GM19438 (cell line): ENCODE measurements at regions not wholly inside any gene's neighbourhood (a gene's known extent, or its start where the extent isn't known, plus 50 kb on each side); places are given as distances from the start of the nearest gene placed in this dataset.
"Not testable (repeated sequence)": the region's sequence is repeated elsewhere in the genome, so short reads cannot be mapped to it uniquely, and the experiment has no call there.

Experiments
- ATAC-seq: cut with Tn5 transposase; IDR thresholded peaks from one replicate; pipeline ENCODE4 v1.9.1; 2021; ENCODE audit warnings: low read depth; ENCODE audit not compliant: unreplicated experiment

DNA sequence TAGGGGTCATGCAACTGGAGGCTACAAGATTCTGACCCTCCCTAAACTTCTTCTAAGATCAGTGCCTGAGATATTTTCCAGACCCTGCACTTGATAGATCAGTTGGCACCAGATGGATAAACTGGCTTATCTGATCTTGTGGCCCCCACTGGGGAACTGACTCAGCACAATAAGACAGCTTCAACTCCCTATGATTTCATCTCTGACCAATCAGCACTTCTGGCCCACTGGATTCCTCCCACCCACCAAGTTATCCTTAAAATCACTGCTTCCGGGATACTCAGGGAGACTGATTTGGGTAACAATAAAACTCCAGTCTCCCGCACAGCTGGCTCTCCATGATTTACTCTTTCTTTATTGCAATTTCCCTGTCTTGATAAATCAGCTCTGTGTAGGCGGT is 2180.4 kb upstream of the WWC1 start:
- ATAC-seq: no peak

DNA sequence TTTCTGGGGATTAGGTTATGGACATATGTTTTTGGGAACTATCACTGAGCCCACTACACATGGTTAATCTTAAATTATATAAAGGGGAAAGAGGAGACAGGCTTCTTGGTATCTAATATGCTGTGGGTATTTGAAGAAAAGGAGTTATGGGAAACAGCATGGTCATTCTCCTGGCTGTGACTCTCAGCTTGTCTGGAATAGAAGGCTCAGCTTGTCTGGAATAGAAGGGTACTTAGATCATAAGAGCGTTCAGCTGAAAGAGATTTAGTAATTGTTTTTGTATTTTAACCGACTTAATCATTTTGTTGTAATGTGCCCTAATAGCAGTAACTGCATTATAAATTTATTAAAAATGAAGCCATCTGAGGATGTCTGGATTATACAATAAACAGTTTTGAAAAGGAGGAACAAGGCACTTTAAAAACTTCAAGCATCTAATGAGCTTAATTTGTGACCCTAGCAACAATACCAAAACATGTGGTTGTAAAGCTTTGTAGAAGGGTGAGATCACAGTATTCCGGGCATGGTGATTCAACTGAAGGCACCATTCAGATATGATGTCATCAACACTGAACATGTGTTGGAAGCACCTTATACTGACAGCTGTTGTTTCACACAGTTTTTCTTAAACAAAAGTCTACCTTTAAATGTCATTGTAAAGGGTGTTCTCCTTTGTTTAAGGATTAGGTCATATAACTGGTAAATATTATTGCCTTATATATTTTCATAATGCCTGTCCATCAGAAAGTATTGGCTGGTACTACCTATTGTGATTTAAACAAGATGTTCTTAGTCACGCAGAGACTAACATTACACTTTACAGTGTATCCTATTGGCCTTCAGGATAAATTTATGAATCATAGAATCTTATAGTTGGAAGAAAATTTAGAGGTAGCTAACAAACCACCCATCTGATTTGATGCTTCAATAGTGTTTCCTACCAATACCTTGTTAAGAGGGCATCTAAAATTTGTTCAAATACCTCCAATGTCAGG is 2174.1 kb upstream of the WWC1 start:
- ATAC-seq: no peak

DNA sequence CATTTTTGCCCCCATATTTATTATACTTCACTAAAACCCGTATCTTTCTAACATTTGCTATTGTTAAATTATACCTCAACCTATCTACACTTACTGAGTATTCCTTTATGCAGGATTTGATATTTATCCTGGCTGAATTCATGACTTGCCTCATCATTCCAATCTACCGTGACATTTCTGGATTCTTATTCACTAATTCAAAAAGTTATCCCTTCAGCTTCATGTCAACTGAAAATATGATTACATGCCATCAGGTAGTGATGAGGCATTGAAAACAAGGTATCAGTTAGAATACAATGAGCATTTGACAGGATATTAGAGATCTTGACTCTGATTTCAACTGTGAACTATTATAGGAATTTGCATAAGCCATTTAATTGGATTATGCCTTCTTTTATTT is 2171.9 kb upstream of the WWC1 start:
- no peak for ATAC-seq

DNA sequence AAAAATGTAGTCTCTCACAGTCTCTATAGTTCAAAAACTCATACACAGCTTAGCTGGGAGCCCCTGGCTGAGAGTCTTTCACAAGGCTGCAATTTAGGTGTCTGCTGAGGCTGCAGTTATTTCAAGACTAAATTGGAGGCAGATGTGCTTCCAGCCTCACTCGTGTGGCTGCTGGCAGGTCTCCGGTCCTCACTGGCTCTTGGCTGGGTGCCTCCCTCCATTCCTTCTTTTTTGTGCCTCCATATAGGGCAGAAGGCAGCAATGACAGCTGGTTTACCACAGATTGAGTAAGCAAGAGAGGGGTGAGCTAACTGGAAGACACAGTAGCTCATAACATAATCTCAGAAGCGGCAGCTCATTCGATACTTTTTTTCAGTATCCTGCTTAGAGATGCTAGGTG is 2167.7 kb upstream of the WWC1 start:
- ATAC-seq: no peak

DNA sequence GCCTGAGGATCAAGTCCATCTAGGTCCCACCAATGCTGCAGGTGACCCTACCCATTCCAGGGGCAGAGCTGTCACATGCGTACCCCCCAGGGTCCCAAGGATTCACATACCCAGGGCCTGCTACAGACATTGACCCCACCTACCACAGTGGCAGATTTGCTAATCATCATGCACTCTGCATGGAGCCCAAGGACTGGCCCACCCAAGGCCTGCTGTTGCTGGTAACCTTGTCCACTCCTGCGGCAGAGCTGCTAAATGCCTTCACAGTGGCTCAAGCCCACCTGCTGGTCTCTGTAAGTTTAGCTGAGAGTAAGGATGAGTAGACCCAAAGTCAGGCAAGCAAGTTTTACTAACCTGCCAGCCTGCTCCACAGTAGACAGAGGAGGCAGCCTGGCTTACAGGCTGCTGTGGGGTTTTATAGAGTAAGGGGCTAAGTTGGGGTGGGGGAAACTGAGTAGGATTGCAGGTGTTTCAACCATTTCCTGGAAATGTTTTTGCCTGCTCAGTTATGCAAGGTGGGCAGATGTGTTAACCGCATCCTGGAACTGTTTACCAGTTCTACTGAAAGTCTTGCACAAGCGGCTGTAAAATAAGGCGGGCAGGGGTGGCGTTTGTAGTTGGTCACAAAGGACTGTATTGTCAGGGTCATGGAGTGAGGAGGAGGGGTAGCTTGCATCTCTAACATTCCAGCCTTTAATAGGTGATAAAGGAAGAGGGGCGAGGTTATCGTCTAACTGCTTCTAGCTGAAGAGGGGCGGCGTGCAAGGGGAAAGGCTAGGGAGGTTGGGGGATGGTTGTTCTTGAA is 2163.5 kb upstream of the WWC1 start:
- no peak for ATAC-seq

DNA sequence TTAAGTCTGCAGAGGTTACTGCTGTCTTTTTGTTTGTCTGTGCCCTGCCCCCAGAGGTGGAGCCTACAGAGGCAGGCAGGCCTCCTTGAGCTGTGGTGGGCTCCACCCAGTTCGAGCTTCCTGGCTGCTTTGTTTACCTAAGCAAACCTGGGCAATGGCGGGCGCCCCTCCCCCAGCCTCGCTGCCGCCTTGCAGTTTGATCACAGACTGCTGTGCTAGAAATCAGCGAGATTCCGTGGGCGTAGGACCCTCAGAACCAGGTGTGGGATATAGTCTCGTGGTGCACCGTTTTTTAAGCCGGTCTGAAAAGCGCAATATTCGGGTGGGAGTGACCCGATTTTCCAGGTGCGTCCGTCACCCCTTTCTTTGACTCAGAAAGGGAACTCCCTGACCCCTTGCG is 2146.3 kb upstream of the WWC1 start:
- ATAC-seq: not testable (repeated sequence)

DNA sequence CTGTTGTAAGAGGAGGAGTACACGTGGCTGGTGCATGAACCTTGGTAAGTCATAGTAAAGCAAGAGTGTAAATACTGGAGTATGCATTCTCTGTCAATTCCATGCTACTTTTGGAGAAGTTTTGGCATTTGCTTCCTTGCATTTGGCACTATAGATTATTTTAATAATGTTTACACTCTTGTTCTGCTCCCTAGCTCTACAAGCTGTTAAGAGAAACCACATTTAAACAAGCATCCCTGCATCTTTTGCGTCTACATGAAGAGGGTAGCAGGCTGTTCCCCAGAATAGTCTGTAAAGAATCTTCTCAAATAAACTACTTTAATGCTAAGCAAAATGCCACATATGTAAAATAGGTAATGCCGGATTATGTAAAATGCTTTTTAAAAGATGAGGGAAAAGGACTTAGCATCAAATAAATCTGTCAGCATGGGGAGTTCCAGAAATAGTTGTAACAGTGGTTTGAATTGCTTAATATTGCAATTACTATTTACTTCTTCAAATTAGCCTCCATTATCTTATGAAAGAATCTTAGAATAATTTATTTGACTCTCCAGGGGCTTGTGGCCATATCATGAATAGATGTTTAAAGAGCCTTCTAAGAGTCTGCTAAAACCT is 2127.3 kb upstream of the WWC1 start:
- no peak for ATAC-seq

DNA sequence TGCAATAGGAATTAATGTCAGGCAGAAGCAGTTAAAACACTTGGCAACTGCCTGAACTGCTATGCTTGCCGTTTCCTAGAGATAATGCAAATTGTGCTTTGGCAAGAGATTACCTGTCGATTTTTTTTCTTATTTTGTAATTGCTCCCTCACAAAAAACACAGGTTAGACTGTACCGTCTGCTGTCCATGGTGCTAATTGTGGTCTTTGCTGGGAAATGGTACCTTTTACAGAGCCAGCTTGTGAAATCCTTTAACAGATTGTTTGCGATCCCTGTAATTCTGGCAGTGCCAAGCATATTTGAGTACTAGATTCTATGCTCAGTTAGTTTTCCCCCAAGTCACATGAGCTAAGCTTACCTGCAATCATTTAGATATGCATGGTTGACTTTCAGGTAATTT is 2125.8 kb upstream of the WWC1 start:
- no peak for ATAC-seq

DNA sequence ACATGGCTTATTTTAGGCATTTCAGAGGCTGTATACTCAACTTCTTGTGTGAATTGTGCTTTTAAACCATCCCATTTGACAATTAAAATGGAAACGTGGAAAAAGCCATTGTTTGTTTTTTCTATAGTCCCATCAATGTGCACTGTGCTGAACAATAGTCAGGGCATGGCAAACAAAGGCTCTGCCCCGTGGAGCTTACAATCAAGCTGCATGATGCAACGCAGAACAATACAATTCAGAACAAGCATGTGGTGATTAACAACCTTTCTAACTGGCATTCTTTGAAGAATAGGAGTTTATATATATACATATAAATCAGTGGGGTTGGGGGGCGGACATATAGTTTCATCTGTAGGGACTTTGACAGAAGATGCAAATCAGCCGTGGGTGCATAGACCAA is 2125.4 kb upstream of the WWC1 start:
- ATAC-seq: no peak

DNA sequence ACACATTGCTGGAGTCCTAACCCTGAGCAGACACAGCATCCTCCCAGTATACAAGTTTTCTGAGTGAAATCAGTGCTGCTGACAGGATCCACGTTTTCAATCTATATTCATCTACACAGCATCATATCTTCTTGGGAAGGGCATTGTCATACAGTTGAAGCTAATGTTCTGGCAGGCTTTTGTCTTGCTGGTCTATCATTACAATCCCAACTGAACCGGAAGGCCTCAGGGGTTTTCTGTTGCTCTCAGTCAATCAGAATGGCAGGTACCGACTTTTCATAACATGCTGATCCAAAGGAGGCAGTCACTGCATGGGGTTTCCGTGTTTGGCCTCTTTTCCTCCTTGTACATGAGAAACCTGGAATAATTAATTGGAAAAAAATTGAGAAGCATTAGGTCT is 2118.8 kb upstream of the WWC1 start:
- no peak for ATAC-seq

DNA sequence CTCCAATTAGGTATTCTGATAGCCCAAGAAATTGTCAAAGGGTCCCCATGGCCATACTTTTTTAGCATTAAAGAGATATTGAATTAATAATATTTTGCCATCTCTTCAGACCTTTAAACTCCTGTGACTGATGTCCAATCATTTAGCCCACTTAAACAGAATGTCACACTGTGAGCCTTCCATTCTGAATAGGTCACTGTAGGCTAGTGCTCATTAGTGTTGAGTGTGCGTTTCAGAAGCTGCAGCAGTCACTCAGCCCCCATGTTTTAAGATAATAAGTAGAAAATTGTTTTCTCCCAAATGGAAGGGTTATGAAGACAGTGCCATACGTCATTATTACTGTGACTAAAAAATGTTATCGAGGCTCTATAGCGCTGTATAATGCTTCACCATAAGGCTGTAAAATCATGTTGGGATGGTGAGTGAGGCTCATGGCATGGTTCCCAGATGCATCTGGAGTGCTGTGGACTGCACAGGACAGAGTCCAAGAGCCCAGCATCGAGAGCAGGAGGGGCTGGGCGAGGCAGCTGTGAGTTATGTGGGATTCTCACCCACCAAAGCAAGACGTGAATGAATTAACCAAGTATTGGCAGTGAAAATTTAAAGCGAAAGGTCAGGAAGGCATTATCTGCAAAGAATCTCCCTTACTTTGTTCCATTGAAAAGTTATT is 2112.9 kb upstream of the WWC1 start:
- no peak for ATAC-seq

DNA sequence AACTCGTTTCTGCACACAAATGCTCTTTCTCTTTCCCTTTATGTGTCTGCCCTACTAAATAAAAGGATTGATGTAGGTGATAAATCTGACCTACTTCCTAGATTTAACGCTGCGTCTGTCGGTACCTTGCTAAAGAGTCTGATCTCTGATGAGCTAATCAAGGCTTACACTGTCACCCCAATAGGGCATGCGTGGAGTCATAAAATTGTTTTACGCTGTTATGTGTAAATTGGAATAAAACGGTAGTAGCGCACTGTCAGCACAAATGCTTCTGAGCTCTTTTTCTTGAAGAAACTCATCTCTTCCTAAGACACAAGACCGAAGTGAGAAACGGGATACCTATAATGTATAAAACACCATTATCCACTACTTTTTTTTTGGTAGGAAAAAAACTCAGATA is 2106.3 kb upstream of the WWC1 start:
- no peak for ATAC-seq

DNA sequence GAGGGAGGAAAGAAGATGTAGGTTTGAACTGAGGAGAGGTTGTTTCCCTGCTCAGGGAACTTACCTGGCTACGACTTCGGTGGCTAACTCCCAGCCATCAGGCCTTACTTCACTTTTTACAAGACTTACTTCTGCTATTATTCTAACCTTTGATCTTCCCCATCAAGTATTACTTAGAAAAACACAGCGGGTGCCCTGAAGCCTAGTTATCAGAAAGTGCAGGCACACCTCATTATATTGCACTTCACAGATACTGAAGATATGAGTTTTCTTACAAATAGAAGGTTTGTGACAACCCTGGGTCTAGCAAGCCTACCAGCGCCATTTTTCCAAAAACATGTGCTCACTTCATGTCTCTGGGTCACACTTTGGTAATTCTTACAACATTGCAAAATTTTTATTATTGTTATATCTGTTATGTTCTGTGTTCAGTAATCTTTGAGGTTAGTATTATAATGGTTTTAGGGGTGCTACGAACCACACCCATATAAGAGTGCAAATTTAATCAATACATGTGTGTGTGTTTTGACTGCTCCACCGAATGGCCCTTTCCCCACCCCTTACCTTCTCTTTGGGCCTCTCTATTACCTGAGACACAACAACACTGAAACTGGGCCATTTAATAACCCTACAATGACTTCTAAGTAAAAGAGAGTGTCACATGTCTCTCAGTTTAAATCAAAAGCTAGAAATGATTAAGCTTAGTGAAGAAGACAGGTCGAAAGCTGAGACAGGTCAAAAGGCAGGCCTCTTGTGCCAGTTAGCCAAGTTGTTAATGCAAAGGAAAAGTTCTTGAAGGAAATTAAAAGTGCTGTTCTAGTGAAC is 2102.7 kb upstream of the WWC1 start:
- no peak for ATAC-seq

DNA sequence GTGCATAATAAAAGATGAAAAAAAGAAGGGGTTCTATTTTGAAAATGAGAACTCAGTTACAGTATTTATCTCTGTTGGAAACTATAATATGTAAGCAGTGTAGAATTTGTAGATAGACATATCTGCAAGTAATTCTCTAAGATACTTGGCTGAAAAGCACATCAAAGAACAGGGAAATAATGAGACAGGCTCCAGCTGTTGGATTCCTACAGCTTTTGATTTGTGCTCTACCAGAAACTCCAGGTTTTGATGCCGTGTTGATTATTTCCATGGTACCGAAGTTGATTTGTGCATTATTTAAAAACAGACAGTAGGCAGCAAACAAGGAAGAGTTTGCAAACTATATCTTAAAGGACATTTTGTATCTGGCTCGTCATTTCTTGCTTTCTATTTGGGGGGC is 2098.7 kb upstream of the WWC1 start:
- ATAC-seq: no peak

DNA sequence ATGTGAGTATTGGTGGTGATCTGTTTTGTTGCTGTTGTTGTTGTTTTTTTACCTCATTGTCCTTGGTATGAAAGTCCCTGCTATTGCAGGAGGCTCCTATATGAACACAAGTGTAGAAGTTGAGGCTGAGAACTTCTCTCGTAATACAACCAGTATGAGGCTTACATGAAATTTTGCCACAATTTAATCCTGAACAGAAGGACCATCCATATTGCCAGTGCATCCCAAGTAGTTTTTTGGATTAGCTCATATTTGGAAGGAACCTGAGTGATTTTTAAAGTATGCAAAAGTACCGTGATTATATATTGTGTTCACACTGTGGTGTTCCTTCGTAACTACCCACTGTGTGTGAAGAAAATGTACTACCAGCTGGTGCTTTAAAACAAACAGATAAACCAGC is 2095.5 kb upstream of the WWC1 start:
- ATAC-seq: no peak

DNA sequence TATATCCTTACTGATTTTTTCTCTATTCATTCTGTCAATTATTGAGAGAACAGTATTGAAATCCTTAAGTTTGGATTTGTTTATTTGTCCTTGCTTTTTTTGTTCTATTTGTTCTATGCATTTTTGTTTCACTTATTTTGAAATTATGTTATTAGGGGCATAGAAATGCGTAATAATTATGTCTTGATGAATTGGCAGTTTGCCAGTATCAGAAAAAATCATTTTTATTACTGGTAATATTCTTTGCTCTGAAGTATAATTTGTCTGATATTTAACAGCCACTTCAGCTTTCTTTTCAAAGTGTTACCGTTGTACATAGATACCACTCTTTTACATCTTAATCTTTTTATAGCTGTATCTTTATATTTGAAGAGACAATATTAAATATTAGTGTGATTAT is 2090.9 kb upstream of the WWC1 start:
- ATAC-seq: no peak

DNA sequence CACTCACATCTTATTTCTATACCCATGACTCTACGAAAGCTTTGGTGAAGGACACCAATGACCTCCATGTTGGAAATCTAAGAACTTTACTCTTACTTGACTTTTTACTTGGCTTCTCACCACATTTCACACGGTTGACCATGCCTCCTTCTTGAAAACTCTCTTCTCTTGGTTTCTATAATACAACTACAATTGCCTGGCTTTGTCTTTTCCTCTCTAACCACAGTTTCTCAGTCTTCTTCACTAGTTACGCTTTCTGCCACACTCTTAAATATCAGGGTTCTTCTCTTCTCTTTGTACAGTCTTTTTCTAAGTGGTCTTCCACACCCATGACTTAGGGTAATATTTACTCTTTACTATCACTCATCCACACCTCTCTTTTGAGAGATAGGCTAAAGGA is 2079.8 kb upstream of the WWC1 start:
- no peak for ATAC-seq

DNA sequence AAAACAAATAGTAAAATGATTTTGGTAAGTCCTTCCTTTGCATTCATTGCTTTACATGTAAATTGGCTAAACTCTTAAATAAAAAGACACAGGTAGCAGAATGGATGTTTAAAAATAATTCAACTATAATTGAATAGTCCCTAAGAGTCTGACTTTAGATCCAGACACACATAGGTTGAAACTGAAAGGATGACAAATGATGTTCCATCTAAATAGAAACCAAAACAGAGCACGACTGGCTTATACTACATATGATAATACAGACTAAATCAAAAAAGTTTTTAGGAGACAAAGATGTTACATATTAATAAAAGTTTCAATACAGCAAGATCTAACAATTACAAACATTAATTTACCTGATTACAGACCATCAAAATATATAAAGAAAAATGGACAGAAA is 2055.1 kb upstream of the WWC1 start:
- ATAC-seq: no peak

DNA sequence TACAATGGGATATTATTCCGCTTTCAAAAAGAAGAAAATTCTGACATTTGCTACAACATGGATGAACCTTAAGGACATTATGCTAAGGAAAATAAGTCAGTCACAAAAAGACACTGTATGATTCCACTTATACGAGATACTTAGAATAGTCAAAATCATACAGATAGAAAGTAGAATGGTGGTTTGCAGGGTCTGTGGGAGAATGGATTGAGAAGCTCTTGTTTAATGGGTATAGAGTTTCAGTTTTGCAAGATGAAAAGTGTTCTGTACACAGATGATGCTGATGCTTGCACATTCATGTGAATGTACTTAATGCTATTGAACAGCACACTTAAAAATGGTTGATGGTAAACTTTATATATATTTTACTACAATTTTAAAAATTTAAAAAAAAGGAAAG is 2050.7 kb upstream of the WWC1 start:
- no peak for ATAC-seq

DNA sequence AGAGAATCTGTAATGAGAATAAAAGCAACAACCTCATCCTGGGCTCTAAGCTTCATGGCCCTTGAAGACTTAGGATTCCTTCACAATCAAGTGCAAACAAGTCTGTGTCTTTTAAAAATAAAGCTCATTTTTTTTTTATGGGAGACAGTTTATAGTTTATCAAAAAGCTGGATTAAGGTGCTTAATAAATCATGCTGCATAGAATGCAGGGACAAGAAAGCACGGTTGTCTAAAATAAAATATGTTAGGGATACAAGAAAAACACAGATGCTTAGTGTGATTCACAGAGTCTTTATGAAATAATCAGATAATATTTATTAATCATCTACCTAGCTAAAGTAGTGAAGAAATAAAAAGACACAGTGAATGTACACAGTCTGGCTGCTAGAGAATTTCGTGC is 2045.9 kb upstream of the WWC1 start:
- ATAC-seq: no peak
